T-helper 1 cell (primary cell): ENCODE measurements at regions not wholly inside any gene's neighbourhood (a gene's known extent, or its start where the extent isn't known, plus 50 kb on each side); places are given as distances from the start of the nearest gene placed in this dataset.
"Not testable (repeated sequence)": the region's sequence is repeated elsewhere in the genome, so short reads cannot be mapped to it uniquely, and the experiment has no call there.

Experiments
- DNase-seq, 5 donors: peaks; one replicate each; pipeline ENCODE4 v3.0.0-alpha.2; 2012 to 2020

- peak in 4 of 5 donors; percentile 22 to 48 (median 32) for DNase-seq
Observed at GRCh38 chr10:62594093-62594520, 210.4 kb upstream of the ADO start.

GRCh38 chr10:62597226-62597625, 207.3 kb upstream of the ADO start:
- DNase-seq, result no peak

- no peak for DNase-seq
Observed at GRCh38 chr10:62599161-62599560, 205.4 kb upstream of the ADO start.

- not testable (repeated sequence) for DNase-seq
Observed at GRCh38 chr10:62606551-62606950, 198.0 kb upstream of the ADO start.

GRCh38 chr10:62608189-62608875, 196.2 kb upstream of the ADO start:
- not testable (repeated sequence) for DNase-seq

- DNase-seq, result peak; percentile 35 to 66 (median 57)
Observed at GRCh38 chr10:62610649-62611229, 193.8 kb upstream of the ADO start.

- DNase-seq, result no peak
Observed at GRCh38 chr10:62613424-62613823, 191.1 kb upstream of the ADO start.

GRCh38 chr10:62613859-62614258, 190.7 kb upstream of the ADO start:
- DNase-seq, result no peak

GRCh38 chr10:62614389-62615157, 189.9 kb upstream of the ADO start:
- peak in 1 of 5 donors; percentile 81 for DNase-seq

- DNase-seq, result no peak
Observed at GRCh38 chr10:62616885-62617590, 187.5 kb upstream of the ADO start.

- no peak for DNase-seq
Observed at GRCh38 chr10:62617652-62618051, 186.9 kb upstream of the ADO start.

- DNase-seq, result no peak
Observed at GRCh38 chr10:62618054-62618453, 186.5 kb upstream of the ADO start.

GRCh38 chr10:62618576-62619412, 185.7 kb upstream of the ADO start:
- no peak for DNase-seq

- DNase-seq, result no peak
Observed at GRCh38 chr10:62619413-62619738, 185.1 kb upstream of the ADO start.

GRCh38 chr10:62620491-62620890, 184.0 kb upstream of the ADO start:
- DNase-seq, result no peak

- no peak for DNase-seq
Observed at GRCh38 chr10:62623223-62623622, 181.3 kb upstream of the ADO start.

- no peak for DNase-seq
Observed at GRCh38 chr10:62625484-62625883, 179.0 kb upstream of the ADO start.

- DNase-seq, result no peak
Observed at GRCh38 chr10:62626079-62626478, 178.4 kb upstream of the ADO start.

- no peak for DNase-seq
Observed at GRCh38 chr10:62626817-62627216, 177.7 kb upstream of the ADO start.

GRCh38 chr10:62627983-62628382, 176.5 kb upstream of the ADO start:
- DNase-seq, result no peak

GRCh38 chr10:62631241-62631640, 173.3 kb upstream of the ADO start:
- no peak for DNase-seq

- peak; percentile 13 to 79 (median 34) for DNase-seq
Observed at GRCh38 chr10:62632071-62632809, 172.3 kb upstream of the ADO start.
